H1 (cell line): ENCODE measurements at regions not wholly inside any gene's neighbourhood (a gene's known extent, or its start where the extent isn't known, plus 50 kb on each side); places are given as distances from the start of the nearest gene placed in this dataset.

Source experiments
- CTCF ChIA-PET: fragments of 300-600 bp; sonication (Branson Sonifier 250); formaldehyde crosslinking; loops from one replicate; lab custom pipeline; 2021; ENCODE audit not compliant: partially characterized antibody; lab: Charles Lee
- POLR2A ChIA-PET: fragments of 300-600 bp; sonication (Branson Sonifier 250); formaldehyde crosslinking; loops from one replicate; lab custom pipeline; 2021; ENCODE audit warnings: inconsistent platforms; ENCODE audit not compliant: partially characterized antibody; lab: Charles Lee
- DNase-seq, 2 experiments: peaks; one replicate each; pipeline versions ENCODE4 v3.0.0 to v3.0.0-alpha.2; 2010 to 2022; ENCODE audit warnings: low spot score in 2 of 2, low read depth in 1 of 2, mixed read lengths in 1 of 2
- FAIRE-seq: peaks from 2 replicates; lab custom pipeline; 2011; peaks lifted over from hg19 to GRCh38; lab: Jason Lieb, UNC
- H2AFZ ChIP-seq: 2 replicates; pipeline ENCODE4 v1.8.1; 2012; ENCODE audit warnings: low read length, inconsistent platforms
- H2AK5ac ChIP-seq: 2 replicates; pipeline ENCODE4 v1.6.1; 2013; ENCODE audit warnings: low read depth, low read length
- H2BK120ac ChIP-seq: replicated peaks from 2 replicates; pipeline ENCODE3; 2013; ENCODE audit warnings: low read depth, low read length, inconsistent platforms
- H2BK12ac ChIP-seq: 2 replicates; pipeline ENCODE4 v1.6.1; 2013; ENCODE audit warnings: low read depth, low read length
- H2BK15ac ChIP-seq: 2 replicates; pipeline ENCODE4 v1.6.1; 2013; ENCODE audit warnings: low read length
- H2BK20ac ChIP-seq: 2 replicates; pipeline ENCODE4 v1.6.1; 2013; ENCODE audit warnings: low read length
- H2BK5ac ChIP-seq: 2 replicates; pipeline ENCODE4 v1.6.1; 2013; ENCODE audit warnings: low read depth, low read length
- H3K14ac ChIP-seq: 2 replicates; pipeline ENCODE4 v1.6.1; 2013; ENCODE audit warnings: inconsistent platforms; ENCODE audit not compliant: insufficient read length
- H3K18ac ChIP-seq: 2 replicates; pipeline ENCODE4 v1.6.1; 2013; ENCODE audit warnings: low read length; ENCODE audit errors: extremely low read depth
- H3K23ac ChIP-seq: 2 replicates; pipeline ENCODE4 v1.6.1; 2013; ENCODE audit warnings: inconsistent platforms; ENCODE audit not compliant: insufficient read length
- H3K23me2 ChIP-seq: 2 replicates; pipeline ENCODE4 v1.6.1; 2013; ENCODE audit warnings: low read depth, low read length
- H3K27ac ChIP-seq: 2 replicates; pipeline ENCODE4 v1.6.1; 2011; ENCODE audit warnings: low read depth, low read length, inconsistent platforms
- H3K27me3 ChIP-seq, 4 experiments: replicated peaks in 1 of 4; 1 replicate in 1 of 4; 2 replicates in 3 of 4; pipeline versions ENCODE4 v1.6.1 to v1.8.1; 2011 to 2013; ENCODE audit warnings: low read length in 3 of 4, mild to moderate bottlenecking in 3 of 4, inconsistent platforms in 2 of 4, mixed read lengths in 2 of 4, moderate library complexity in 1 of 4; ENCODE audit not compliant: control insufficient read depth in 3 of 4, insufficient read depth in 3 of 4; ENCODE audit errors: extremely low read depth in 1 of 4
- H3K36me3 ChIP-seq, 4 experiments: 2 replicates each; pipeline versions ENCODE4 v1.6.1 to v1.8.1; 2011 to 2013; ENCODE audit warnings: mild to moderate bottlenecking in 4 of 4, low read length in 3 of 4, moderate library complexity in 2 of 4, control low read depth in 1 of 4, inconsistent platforms in 1 of 4; ENCODE audit not compliant: insufficient read depth in 4 of 4, control insufficient read depth in 2 of 4
- H3K4ac ChIP-seq: replicated peaks from 2 replicates; pipeline ENCODE3; 2013; ENCODE audit warnings: low read length, low read depth, mixed read lengths, inconsistent platforms; ENCODE audit not compliant: insufficient read length
- H3K4me1 ChIP-seq, 4 experiments: replicated peaks in 1 of 4; 1 replicate in 1 of 4; 2 replicates in 3 of 4; pipeline versions ENCODE4 v1.6.1 to v1.8.1; 2011 to 2013; ENCODE audit warnings: low read length in 3 of 4, inconsistent platforms in 2 of 4, mixed read lengths in 1 of 4; ENCODE audit not compliant: insufficient read depth in 4 of 4, control insufficient read depth in 3 of 4
- H3K4me2 ChIP-seq, 2 experiments: 2 replicates each; pipeline versions ENCODE4 v1.6.1 to v1.8.1; 2011 to 2013; ENCODE audit warnings: low read depth in 2 of 2, low read length in 2 of 2, control low read depth in 1 of 2, inconsistent platforms in 1 of 2, mild to moderate bottlenecking in 1 of 2; ENCODE audit not compliant: insufficient read depth in 1 of 2
- H3K4me3 ChIP-seq, 4 experiments: fragments of 200-600, 300-600 bp in 1 of 4; sonication (generic), shearing (Covaris generic), sonication (Bioruptor Twin) in 1 of 4; 2 replicates each; pipeline versions ENCODE4 v1.5.1 to v1.8.1; 2011 to 2016; ENCODE audit warnings: low read length in 4 of 4, low read depth in 3 of 4, control low read depth in 2 of 4, inconsistent platforms in 2 of 4, mild to moderate bottlenecking in 2 of 4, mixed read lengths in 1 of 4, moderate library complexity in 1 of 4; ENCODE audit not compliant: insufficient read depth in 2 of 4; ENCODE audit errors: extremely low read depth in 1 of 4
- H3K56ac ChIP-seq: replicated peaks from 2 replicates; pipeline ENCODE3; 2013; ENCODE audit warnings: low read depth, mild to moderate bottlenecking, mixed read lengths, low read length, inconsistent platforms; ENCODE audit not compliant: insufficient read length
- H3K79me1 ChIP-seq: 2 replicates; pipeline ENCODE4 v1.6.1; 2013; ENCODE audit warnings: low read depth, low read length, control low read depth
- H3K79me2 ChIP-seq, 2 experiments: 2 replicates each; pipeline versions ENCODE4 v1.6.1 to v1.8.1; 2012 to 2013; ENCODE audit warnings: low read length in 2 of 2, mild to moderate bottlenecking in 2 of 2, inconsistent platforms in 1 of 2; ENCODE audit not compliant: insufficient read depth in 2 of 2, control insufficient read depth in 1 of 2
- H3K9ac ChIP-seq, 4 experiments: replicated peaks in 1 of 4; 1 replicate in 1 of 4; 2 replicates in 3 of 4; pipeline versions ENCODE4 v1.6.1 to v1.8.1; 2011 to 2013; ENCODE audit warnings: low read depth in 3 of 4, low read length in 3 of 4, control low read depth in 2 of 4, mild to moderate bottlenecking in 2 of 4, moderate library complexity in 2 of 4, inconsistent platforms in 1 of 4; ENCODE audit errors: extremely low read depth in 1 of 4
- H3K9me3 ChIP-seq, 2 experiments: 2 replicates each; pipeline versions ENCODE4 v1.6.1 to v1.8.1; 2012 to 2013; ENCODE audit warnings: mild to moderate bottlenecking in 2 of 2, moderate library complexity in 2 of 2, control low read depth in 1 of 2, inconsistent platforms in 1 of 2, low read depth in 1 of 2, low read length in 1 of 2, mixed read lengths in 1 of 2; ENCODE audit not compliant: insufficient read depth in 2 of 2
- H4K20me1 ChIP-seq, 2 experiments: replicated peaks in 1 of 2; 2 replicates each; pipeline versions ENCODE3 to v1.8.1; 2011 to 2013; ENCODE audit warnings: inconsistent platforms in 2 of 2, low read length in 2 of 2, mild to moderate bottlenecking in 1 of 2; ENCODE audit not compliant: insufficient read depth in 2 of 2, control insufficient read depth in 1 of 2
- H4K5ac ChIP-seq: 2 replicates; pipeline ENCODE4 v1.6.1; 2013; ENCODE audit warnings: low read length, low read depth, mixed read lengths, inconsistent platforms; ENCODE audit not compliant: insufficient read length
- H4K8ac ChIP-seq: 2 replicates; pipeline ENCODE4 v1.8.0; 2013; ENCODE audit warnings: mild to moderate bottlenecking, moderate library complexity, low read length, inconsistent platforms; ENCODE audit not compliant: insufficient read depth; ENCODE audit errors: extremely low read depth
- H4K91ac ChIP-seq: replicated peaks from 2 replicates; pipeline ENCODE3; 2013; ENCODE audit warnings: low read length, mixed read lengths, inconsistent platforms; ENCODE audit not compliant: insufficient read length
- ATF3 ChIP-seq: IDR thresholded peaks from 2 replicates; pipeline ENCODE4 v1.6.1; 2011; ENCODE audit warnings: low read depth, mild to moderate bottlenecking, low read length; ENCODE audit not compliant: insufficient read depth
- BACH1 ChIP-seq: IDR thresholded peaks from 2 replicates; pipeline ENCODE4 v1.6.1; 2012; ENCODE audit warnings: low read length, improper control_type of control experiment
- CHD2 ChIP-seq: IDR thresholded peaks from 2 replicates; pipeline ENCODE4 v1.6.1; 2012; ENCODE audit warnings: low read length, improper control_type of control experiment
- EZH2 ChIP-seq: fragments of 200-600 bp; sonication (generic); IDR thresholded peaks from 2 replicates; pipeline ENCODE4 v1.7.1; 2012; ENCODE audit warnings: low read depth, mild to moderate bottlenecking, moderate library complexity, low read length, inconsistent platforms; ENCODE audit not compliant: severe bottlenecking
- FOSL1 ChIP-seq: IDR thresholded peaks from 2 replicates; pipeline ENCODE4 v1.6.1; 2011; ENCODE audit warnings: mild to moderate bottlenecking, low read depth, low read length, moderate library complexity; ENCODE audit not compliant: insufficient read depth
- GABPA ChIP-seq: IDR thresholded peaks from 2 replicates; pipeline ENCODE4 v1.6.1; 2011; ENCODE audit warnings: mild to moderate bottlenecking, low read length, moderate library complexity, borderline replicate concordance; ENCODE audit not compliant: insufficient read depth
- JUN ChIP-seq: IDR thresholded peaks from 2 replicates; pipeline ENCODE4 v1.6.1; 2011; ENCODE audit warnings: low read depth, mild to moderate bottlenecking, improper control_type of control experiment, low read length
- KDM1A ChIP-seq: fragments of 200-600, 300-600 bp; sonication (generic); IDR thresholded peaks from 2 replicates; pipeline ENCODE4 v1.7.1; 2016; ENCODE audit warnings: mild to moderate bottlenecking, low read length, borderline replicate concordance
- POLR2A ChIP-seq, 2 experiments: IDR thresholded peaks; 1 replicate in 1 of 2; 2 replicates in 1 of 2; pipeline ENCODE4 v1.6.1; 2011; ENCODE audit warnings: low read depth in 2 of 2, low read length in 2 of 2, mild to moderate bottlenecking in 2 of 2; ENCODE audit errors: control extremely low read depth in 1 of 2
- RFX5 ChIP-seq: IDR thresholded peaks from 2 replicates; pipeline ENCODE4 v1.6.1; 2011; ENCODE audit warnings: low read depth, low read length, improper control_type of control experiment, borderline replicate concordance
- SIX5 ChIP-seq: IDR thresholded peaks from 2 replicates; pipeline ENCODE4 v1.6.1; 2011; ENCODE audit warnings: mild to moderate bottlenecking, low read depth, low read length
- SP2 ChIP-seq: IDR thresholded peaks from 2 replicates; pipeline ENCODE4 v1.6.1; 2012; ENCODE audit warnings: mild to moderate bottlenecking, low read length, inconsistent platforms
- SUZ12 ChIP-seq: fragments of 200-600 bp; sonication (generic); IDR thresholded peaks from 2 replicates; pipeline ENCODE4 v1.6.1; 2012; ENCODE audit warnings: mild to moderate bottlenecking, inconsistent platforms, low read length, moderate library complexity, mixed read lengths
- TEAD4 ChIP-seq: IDR thresholded peaks from 2 replicates; pipeline ENCODE4 v1.6.1; 2012; ENCODE audit warnings: low read depth, low read length, inconsistent platforms, mixed read lengths
- USF2 ChIP-seq: IDR thresholded peaks from 2 replicates; pipeline ENCODE4 v1.6.1; 2011; ENCODE audit warnings: low read length, improper control_type of control experiment
- WGBS, 2 experiments: shearing (Covaris generic) in 1 of 2; methylation state at CpG; one replicate each; pipeline versions ENCODE4 v1.1.6 to v1.1.7; 2013 to 2015; ENCODE audit warnings: low lambda C conversion rate in 2 of 2, mixed read lengths in 2 of 2, inconsistent platforms in 1 of 2, low coverage in 1 of 2, missing lambda C conversion rate in 1 of 2; ENCODE audit not compliant: insufficient replicate concordance in 2 of 2, insufficient coverage in 1 of 2, insufficient read length in 1 of 2; ENCODE audit errors: extremely low coverage in 1 of 2, missing lambda C conversion rate in 1 of 2; 5-methylcytosine and 5-hydroxymethylcytosine counted together

- no peak overlapping the region for H3K4me3 ChIP-seq
- H4K91ac ChIP-seq, result no peak overlapping the region
- WGBS, 2 experiments, result 86% methylated on average over 2 of the region's 2 CpGs; no CpG with 5 or more reads in 1 of the 2 experiments
- no peak overlapping the region for H2BK15ac ChIP-seq
- H3K79me1 ChIP-seq, result no peaks in the 10 kb centered on the region
- H3K4me1 ChIP-seq, result no peaks in the 10 kb centered on the region
- CTCF ChIA-PET, result no interaction called here
- H3K9me3 ChIP-seq, result no peaks in the 10 kb centered on the region
- DNase-seq (no peak), FAIRE-seq (no peak)
- H3K56ac ChIP-seq, result no peak overlapping the region
- no peaks in the 10 kb centered on the region for H4K20me1 ChIP-seq
- H4K8ac ChIP-seq, result no peak overlapping the region
- H2BK5ac ChIP-seq, result no peak overlapping the region
- no peak overlapping the region for H3K23ac ChIP-seq
- H2BK120ac ChIP-seq, result no peak overlapping the region
- H2AK5ac ChIP-seq, result no peak overlapping the region
- no peak overlapping the region for H3K18ac ChIP-seq
- no peak overlapping the region for H3K14ac ChIP-seq
- no peak overlapping the region for H3K4ac ChIP-seq
- H2BK20ac ChIP-seq, result no peak overlapping the region
- POLR2A ChIA-PET, result no interaction called here
- H3K23me2 ChIP-seq, result no peaks in the 10 kb centered on the region
- H2BK12ac ChIP-seq, result no peak overlapping the region
- no peak overlapping the region for H3K27ac ChIP-seq
- H3K36me3 ChIP-seq, result no peaks in the 10 kb centered on the region
- no peak overlapping the region for H3K4me2 ChIP-seq
- no peak overlapping the region for H3K9ac ChIP-seq
- H4K5ac ChIP-seq, result no peak overlapping the region
- H3K27me3 ChIP-seq, result no peaks in the 10 kb centered on the region
- no peak overlapping the region for H2AFZ ChIP-seq
- H3K79me2 ChIP-seq, result no peaks in the 10 kb centered on the region
- TF ChIP-seq FOSL1 (no peak), ATF3 (no peak), TEAD4 (no peak), SIX5 (no peak), SP2 (no peak), RFX5 (no peak), USF2 (no peak), CHD2 (no peak), BACH1 (no peak), EZH2 (no peak), POLR2A (IDR thresholded peaks at IDR 0.05; ENCODE audit: control extremely low read depth in 1 of 2, low read depth in 2 of 2, low read length in 2 of 2) (no peak), KDM1A (no peak), GABPA (no peak), SUZ12 (no peak), JUN (no peak)
These were observed 166.6 kb downstream of the KITLG start for GRCh38 chr12:88413646-88414045.
